OCI-LY3 (cell line): ENCODE measurements at regions not wholly inside any gene's neighbourhood (a gene's known extent, or its start where the extent isn't known, plus 50 kb on each side); places are given as distances from the start of the nearest gene placed in this dataset.

Source experiments
- H2AFZ ChIP-seq: fragments of 200-600, 300-600 bp; shearing (Covaris generic); 2 replicates; pipeline ENCODE4 v1.6.0; 2014; ENCODE audit warnings: antibody characterized with exemption, low read depth, low read length
- H3K27ac ChIP-seq: fragments of 200-600, 300-600 bp; sonication (generic); 2 replicates; pipeline ENCODE4 v1.5.1; 2014; ENCODE audit warnings: mild to moderate bottlenecking, low read length, moderate library complexity, mixed read lengths
- H3K27me3 ChIP-seq: fragments of 200-600, 300-600 bp; sonication (generic); 2 replicates; pipeline ENCODE4 v1.6.1; 2014; ENCODE audit warnings: low read depth, low read length, mixed read lengths
- H3K36me3 ChIP-seq: fragments of 200-600, 300-600 bp; sonication (generic); replicated peaks from 2 replicates; pipeline ENCODE3; 2014; ENCODE audit warnings: low read depth, low read length, mixed read lengths
- H3K4me1 ChIP-seq: fragments of 300-600, 200-600 bp; sonication (generic); 2 replicates; pipeline ENCODE4 v1.6.1; 2014; ENCODE audit warnings: low read length, mixed read lengths
- H3K4me2 ChIP-seq: fragments of 200-600, 300-600 bp; sonication (generic); 2 replicates; pipeline ENCODE4 v1.6.1; 2014; ENCODE audit warnings: low read length, mixed read lengths
- H3K4me3 ChIP-seq: fragments of 300-600, 200-600 bp; sonication (generic); 2 replicates; pipeline ENCODE4 v1.5.1; 2014; ENCODE audit warnings: antibody characterized with exemption, mild to moderate bottlenecking, low read length, moderate library complexity
- H3K79me2 ChIP-seq: fragments of 300-600, 200-600 bp; shearing (Covaris generic); 2 replicates; pipeline ENCODE4 v1.6.1; 2014; ENCODE audit warnings: mild to moderate bottlenecking, low read length, mixed read lengths
- H3K9ac ChIP-seq: fragments of 300-600, 200-600 bp; shearing (Covaris generic); 2 replicates; pipeline ENCODE4 v1.6.0; 2014; ENCODE audit warnings: mild to moderate bottlenecking, low read length, moderate library complexity
- H3K9me3 ChIP-seq: fragments of 200-600, 300-600 bp; shearing (Covaris generic); 2 replicates; pipeline ENCODE4 v1.6.1; 2014; ENCODE audit warnings: low read length, mixed read lengths; ENCODE audit not compliant: insufficient read depth
- H4K20me1 ChIP-seq: fragments of 200-600, 300-600 bp; sonication (generic); 2 replicates; pipeline ENCODE4 v1.6.1; 2016; ENCODE audit warnings: low read length, mixed read lengths; ENCODE audit not compliant: insufficient read depth
- CTCF ChIP-seq: fragments of 200-600, 300-600 bp; sonication (generic); IDR thresholded peaks from 2 replicates; pipeline ENCODE4 v1.5.1; 2014; ENCODE audit warnings: antibody characterized with exemption, low read length, low read depth
- EZH2phosphoT487 ChIP-seq: fragments of 200-600 bp; shearing (Covaris generic); IDR thresholded peaks from 2 replicates; pipeline ENCODE4 v1.6.1; 2018; ENCODE audit warnings: antibody characterized with exemption, mixed run types, low read depth

- Histone ChIP-seq H4K20me1 (no peaks in the 10 kb centered on the region), H3K27ac (no peak overlapping the region), H3K9ac (no peak overlapping the region), H3K27me3 (no peaks in the 10 kb centered on the region), H3K9me3 (no peaks in the 10 kb centered on the region), H2AFZ (no peak overlapping the region), H3K4me1 (no peaks in the 10 kb centered on the region), H3K79me2 (no peaks in the 10 kb centered on the region), H3K4me3 (no peak overlapping the region), H3K36me3 (no peaks in the 10 kb centered on the region), H3K4me2 (no peak overlapping the region)
- TF ChIP-seq EZH2phosphoT487 (no peak), CTCF (no peak)
Measured at GRCh38 chr2:145625111-145625510, 1105.2 kb upstream of the ZEB2 start.

GRCh38 chr2:145623136-145623535, 1103.2 kb upstream of the ZEB2 start:
- no peak overlapping the region for H3K4me3 ChIP-seq
- no peak overlapping the region for H3K4me2 ChIP-seq
- no peaks in the 10 kb centered on the region for H3K79me2 ChIP-seq
- no peak overlapping the region for H2AFZ ChIP-seq
- TF ChIP-seq CTCF (no peak), EZH2phosphoT487 (no peak)
- H3K9me3 ChIP-seq = no peaks in the 10 kb centered on the region
- H3K27me3 ChIP-seq = no peaks in the 10 kb centered on the region
- H3K9ac ChIP-seq = no peak overlapping the region
- H3K27ac ChIP-seq = no peak overlapping the region
- H4K20me1 ChIP-seq = no peaks in the 10 kb centered on the region
- no peaks in the 10 kb centered on the region for H3K4me1 ChIP-seq
- no peaks in the 10 kb centered on the region for H3K36me3 ChIP-seq

GRCh38 chr2:145622285-145622684, 1102.4 kb upstream of the ZEB2 start:
- no peak for TF ChIP-seq EZH2phosphoT487
- TF ChIP-seq CTCF = no peak

GRCh38 chr2:145617906-145618305, 1098.0 kb upstream of the ZEB2 start:
- Histone ChIP-seq H3K27me3 (no peaks in the 10 kb centered on the region), H3K4me1 (no peaks in the 10 kb centered on the region), H3K4me2 (no peak overlapping the region), H4K20me1 (no peaks in the 10 kb centered on the region), H2AFZ (no peak overlapping the region), H3K9ac (no peak overlapping the region), H3K27ac (no peak overlapping the region), H3K79me2 (no peaks in the 10 kb centered on the region), H3K4me3 (no peak overlapping the region), H3K36me3 (no peaks in the 10 kb centered on the region), H3K9me3 (no peaks in the 10 kb centered on the region)
- TF ChIP-seq EZH2phosphoT487 (no peak), CTCF (no peak)

More at GRCh38 chr2:145622285-145622684, 1102.4 kb upstream of the ZEB2 start:
- Histone ChIP-seq H3K9me3 (no peaks in the 10 kb centered on the region), H3K4me2 (no peak overlapping the region), H3K36me3 (no peaks in the 10 kb centered on the region), H3K79me2 (no peaks in the 10 kb centered on the region), H3K9ac (no peak overlapping the region), H3K4me3 (no peak overlapping the region), H3K4me1 (no peaks in the 10 kb centered on the region), H2AFZ (no peak overlapping the region), H4K20me1 (no peaks in the 10 kb centered on the region), H3K27ac (no peak overlapping the region), H3K27me3 (no peaks in the 10 kb centered on the region)
